Smooth muscle cell (in vitro differentiated cells): ENCODE measurements at regions not wholly inside any gene's neighbourhood (a gene's known extent, or its start where the extent isn't known, plus 50 kb on each side); places are given as distances from the start of the nearest gene placed in this dataset.

Experiments used
- DNase-seq: peaks from one replicate; lab custom pipeline; 2025; ENCODE audit not compliant: unreplicated experiment; lab: John Stamatoyannopoulos, UW
- H2AFZ ChIP-seq: fragments of 200-600 bp; sonication (generic); 2 replicates; pipeline ENCODE4 v1.6.0; 2016; ENCODE audit warnings: antibody characterized with exemption, low read depth, mild to moderate bottlenecking
- H3F3A ChIP-seq: fragments of 200-600 bp; sonication (generic); 2 replicates; pipeline ENCODE4 v1.6.0; 2017; ENCODE audit warnings: antibody characterized with exemption, low read depth
- H3K27ac ChIP-seq: fragments of 200-600 bp; sonication (generic); 2 replicates; pipeline ENCODE4 v1.5.1; 2016; ENCODE audit warnings: low read depth, mild to moderate bottlenecking
- H3K27me3 ChIP-seq: fragments of 200-600 bp; sonication (generic); 2 replicates; pipeline ENCODE4 v1.6.1; 2016; ENCODE audit warnings: low read depth, mild to moderate bottlenecking
- H3K36me3 ChIP-seq: fragments of 200-600 bp; sonication (generic); 2 replicates; pipeline ENCODE4 v1.5.1; 2016; ENCODE audit warnings: low read depth
- H3K4me1 ChIP-seq: fragments of 200-600 bp; sonication (generic); 2 replicates; pipeline ENCODE4 v1.5.1; 2016; ENCODE audit warnings: low read depth
- H3K4me2 ChIP-seq: fragments of 200-600 bp; sonication (generic); 2 replicates; pipeline ENCODE4 v1.6.0; 2016; ENCODE audit warnings: mild to moderate bottlenecking
- H3K4me3 ChIP-seq: fragments of 200-600 bp; sonication (generic); 2 replicates; pipeline ENCODE4 v1.5.1; 2016; ENCODE audit warnings: mild to moderate bottlenecking
- H3K79me2 ChIP-seq: fragments of 200-600 bp; sonication (generic); 2 replicates; pipeline ENCODE4 v1.6.0; 2016; ENCODE audit warnings: low read depth, mild to moderate bottlenecking
- H3K9ac ChIP-seq: fragments of 200-600 bp; sonication (generic); 2 replicates; pipeline ENCODE4 v1.6.0; 2016; ENCODE audit warnings: low read depth
- H3K9me3 ChIP-seq: fragments of 200-600 bp; sonication (generic); replicated peaks from 2 replicates; pipeline ENCODE4 v1.5.1; 2016; ENCODE audit warnings: low read depth
- H4K20me1 ChIP-seq: fragments of 200-600 bp; sonication (generic); 2 replicates; pipeline ENCODE4 v1.6.0; 2016; ENCODE audit warnings: low read depth
- CTCF ChIP-seq: fragments of 200-600 bp; sonication (generic); IDR thresholded peaks from 2 replicates; pipeline ENCODE4 v1.5.1; 2017; ENCODE audit warnings: borderline replicate concordance, mild to moderate bottlenecking, antibody characterized with exemption; ENCODE audit not compliant: insufficient read depth, poor library complexity, severe bottlenecking
- WGBS: methylation state at CpG from one replicate; pipeline ENCODE4 v1.1.7; 2016; ENCODE audit warnings: low lambda C conversion rate; 5-methylcytosine and 5-hydroxymethylcytosine counted together

- H3K36me3 ChIP-seq = no peaks in the 10 kb centered on the region
- 96% methylated on average over 4 of the region's 4 CpGs for WGBS
- H2AFZ ChIP-seq = no peak overlapping the region
- H3K79me2 ChIP-seq = no peaks in the 10 kb centered on the region
- no peak for DNase-seq
- H3K4me3 ChIP-seq = no peak overlapping the region
- H3K4me2 ChIP-seq = no peak overlapping the region
- H3K9ac ChIP-seq = no peak overlapping the region
- no peaks in the 10 kb centered on the region for H4K20me1 ChIP-seq
- no peak overlapping the region for H3K27ac ChIP-seq
- H3K9me3 ChIP-seq = no peaks in the 10 kb centered on the region
- no peaks in the 10 kb centered on the region for H3K27me3 ChIP-seq
- no peak for TF ChIP-seq CTCF
- H3F3A ChIP-seq = no peaks in the 10 kb centered on the region
- H3K4me1 ChIP-seq = no peaks in the 10 kb centered on the region
Measured at GRCh38 chr10:43986374-43986773, 337.7 kb upstream of the ZNF32 start.

- 80% methylated on average over 5 of the region's 5 CpGs for WGBS
- Histone ChIP-seq H3F3A (no peaks in the 10 kb centered on the region), H2AFZ (no peak overlapping the region), H3K9me3 (no peaks in the 10 kb centered on the region), H3K27ac (no peak overlapping the region), H3K36me3 (no peaks in the 10 kb centered on the region), H4K20me1 (no peaks in the 10 kb centered on the region), H3K9ac (no peak overlapping the region), H3K79me2 (no peaks in the 10 kb centered on the region), H3K4me1 (no peaks in the 10 kb centered on the region), H3K4me2 (no peak overlapping the region), H3K4me3 (no peak overlapping the region), H3K27me3 (no peaks in the 10 kb centered on the region)
- no peak for TF ChIP-seq CTCF
- DNase-seq = no peak
Measured at GRCh38 chr10:43985941-43986340, 337.3 kb upstream of the ZNF32 start.

- H3K9me3 ChIP-seq = no peaks in the 10 kb centered on the region
- H2AFZ ChIP-seq = no peak overlapping the region
- H3K36me3 ChIP-seq = no peaks in the 10 kb centered on the region
- no peak overlapping the region for H3K9ac ChIP-seq
- no peak overlapping the region for H3K27ac ChIP-seq
- WGBS = 95% methylated on average over 1 of the region's 1 CpG
- no peaks in the 10 kb centered on the region for H3F3A ChIP-seq
- DNase-seq = no peak
- no peak for TF ChIP-seq CTCF
- H3K4me3 ChIP-seq = no peak overlapping the region
- H3K27me3 ChIP-seq = no peaks in the 10 kb centered on the region
- no peaks in the 10 kb centered on the region for H3K79me2 ChIP-seq
- H4K20me1 ChIP-seq = no peaks in the 10 kb centered on the region
- no peaks in the 10 kb centered on the region for H3K4me1 ChIP-seq
- H3K4me2 ChIP-seq = no peak overlapping the region
Measured at GRCh38 chr10:43983856-43984271, 335.2 kb upstream of the ZNF32 start.

GRCh38 chr10:43983405-43983804, 334.7 kb upstream of the ZNF32 start:
- Histone ChIP-seq H3K36me3 (no peaks in the 10 kb centered on the region), H2AFZ (no peak overlapping the region), H3K4me2 (no peak overlapping the region), H4K20me1 (no peaks in the 10 kb centered on the region), H3K4me1 (no peaks in the 10 kb centered on the region), H3K9ac (no peak overlapping the region), H3K4me3 (no peak overlapping the region), H3F3A (no peaks in the 10 kb centered on the region), H3K9me3 (no peaks in the 10 kb centered on the region), H3K27ac (no peak overlapping the region), H3K27me3 (no peaks in the 10 kb centered on the region), H3K79me2 (no peaks in the 10 kb centered on the region)
- no peak for TF ChIP-seq CTCF
- WGBS = 98% methylated on average over 6 of the region's 6 CpGs
- DNase-seq = no peak
